ENCODE measurements at regions not wholly inside any gene's neighbourhood (a gene's known extent, or its start where the extent isn't known, plus 50 kb on each side); places are given as distances from the start of the nearest gene placed in this dataset.
"Not testable (repeated sequence)": the region's sequence is repeated elsewhere in the genome, so short reads cannot be mapped to it uniquely, and the experiment has no call there.

DNA sequence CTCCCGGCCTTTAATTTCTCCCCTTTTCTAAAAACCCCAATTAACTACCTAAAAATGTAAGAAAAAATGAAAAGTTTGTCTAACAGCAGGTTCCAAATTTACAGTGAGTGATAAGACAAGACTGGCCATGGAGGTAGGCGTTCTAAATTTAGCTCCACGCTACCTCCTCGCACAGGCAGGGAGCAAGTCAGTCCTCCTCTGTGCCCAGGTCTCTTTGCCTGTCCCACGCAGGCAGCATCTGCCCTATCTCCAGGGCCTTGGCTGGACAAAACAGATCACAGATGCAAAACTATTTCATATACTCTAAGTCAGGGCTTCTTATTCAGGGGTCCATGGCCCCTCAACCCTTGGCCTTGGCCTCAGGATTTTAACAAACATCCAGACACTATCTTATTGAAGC is 98.0 kb upstream of the JARID2 start:
- H3K9me3 ChIP-seq (ENCODE audit: control insufficient read depth, insufficient read depth, low read length), result no peaks in the 10 kb centered on the region
- H3K36me3 ChIP-seq (ENCODE audit: control insufficient read depth, insufficient read depth, low read length), result no peaks in the 10 kb centered on the region
- H3K4me1 ChIP-seq (ENCODE audit: control insufficient read depth, insufficient read depth, low read length), result peaks cover 5% of the 10 kb centered on the region
- H3K27me3 ChIP-seq (ENCODE audit: control insufficient read depth, insufficient read depth, low read length), result no peaks in the 10 kb centered on the region
- H3K27ac ChIP-seq (ENCODE audit: low read depth, low read length), result no peak overlapping the region
- DNase-seq (ENCODE audit: low read depth in 4 of 6, low spot score in 6 of 6), result no peak
- no peak overlapping the region for H3K4me3 ChIP-seq (ENCODE audit: low read depth, low read length)
- WGBS (ENCODE audit: insufficient coverage), result 98% methylated on average over 4 of the region's 5 CpGs

DNA sequence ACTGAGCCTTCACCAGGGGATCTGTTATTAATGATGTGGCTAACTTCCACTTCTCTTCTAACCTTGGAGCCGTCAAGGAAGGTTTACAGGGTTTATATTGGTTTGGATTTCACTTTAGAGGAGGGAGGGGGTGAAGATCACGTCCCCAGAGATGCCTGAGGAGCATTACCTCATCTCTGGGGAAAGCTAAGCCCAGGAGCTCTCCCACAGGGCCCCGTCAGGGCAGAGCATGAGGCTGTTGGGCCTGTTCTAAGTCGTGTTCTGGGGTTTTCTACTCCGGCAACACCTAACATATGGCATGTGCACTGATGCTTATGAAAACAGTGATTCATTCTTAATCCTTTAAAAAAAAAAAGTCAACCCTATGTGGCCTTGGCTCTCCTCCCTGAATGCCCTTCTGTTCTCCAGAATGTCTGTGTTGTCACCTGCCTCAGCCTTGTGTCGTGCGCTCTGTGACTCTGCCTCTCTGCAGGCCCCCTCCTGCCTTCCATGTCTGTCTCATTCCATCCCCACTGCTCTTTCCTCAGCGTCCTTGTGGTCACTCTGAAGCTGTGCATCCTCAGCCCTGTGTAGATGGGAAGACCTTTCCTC is 97.4 kb upstream of the JARID2 start:
- 33% methylated on average over 7 of the region's 8 CpGs for WGBS (ENCODE audit: insufficient coverage)
- no peaks in the 10 kb centered on the region for H3K9me3 ChIP-seq (ENCODE audit: control insufficient read depth, insufficient read depth, low read length)
- peaks cover 5% of the 10 kb centered on the region for H3K4me1 ChIP-seq (ENCODE audit: control insufficient read depth, insufficient read depth, low read length)
- H3K4me3 ChIP-seq (ENCODE audit: low read depth, low read length), result no peak overlapping the region
- H3K27me3 ChIP-seq (ENCODE audit: control insufficient read depth, insufficient read depth, low read length), result no peaks in the 10 kb centered on the region
- no peak overlapping the region for H3K27ac ChIP-seq (ENCODE audit: low read depth, low read length)
- peak in 1 of 6 donors; percentile 77 for DNase-seq (ENCODE audit: low read depth in 4 of 6, low spot score in 6 of 6)
- no peaks in the 10 kb centered on the region for H3K36me3 ChIP-seq (ENCODE audit: control insufficient read depth, insufficient read depth, low read length)

DNA sequence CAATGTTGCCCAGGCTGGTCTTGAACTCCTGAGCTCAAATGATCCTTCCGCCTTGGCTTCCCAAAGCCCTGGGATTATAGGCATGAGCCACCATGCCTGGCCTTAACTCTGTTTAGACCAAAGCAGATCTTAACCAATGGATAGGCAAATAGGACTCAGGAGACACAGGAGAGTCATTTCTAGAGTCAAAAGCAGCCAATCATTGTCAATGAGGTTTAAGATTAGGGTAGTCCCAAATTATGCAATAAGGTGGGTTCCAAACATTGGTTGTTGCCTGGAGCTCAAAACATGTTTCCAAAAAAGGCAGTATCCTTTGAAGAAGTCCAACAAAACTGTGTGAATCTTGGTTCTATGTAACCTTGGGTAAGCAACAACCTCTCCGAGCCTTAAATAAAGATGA is 95.7 kb upstream of the JARID2 start:
- Histone ChIP-seq H3K36me3 (ENCODE audit: control insufficient read depth, insufficient read depth, low read length) (no peaks in the 10 kb centered on the region), H3K4me1 (ENCODE audit: control insufficient read depth, insufficient read depth, low read length) (peaks cover 5% of the 10 kb centered on the region), H3K4me3 (ENCODE audit: low read depth, low read length) (no peak overlapping the region), H3K9me3 (ENCODE audit: control insufficient read depth, insufficient read depth, low read length) (no peaks in the 10 kb centered on the region), H3K27me3 (ENCODE audit: control insufficient read depth, insufficient read depth, low read length) (no peaks in the 10 kb centered on the region), H3K27ac (ENCODE audit: low read depth, low read length) (no peak overlapping the region)
- DNase-seq (ENCODE audit: low read depth in 4 of 6, low spot score in 6 of 6), result no peak
- 100% methylated on average over 1 of the region's 2 CpGs for WGBS (ENCODE audit: insufficient coverage)

- 89% methylated on average over 2 of the region's 2 CpGs for WGBS (ENCODE audit: insufficient coverage)
- no peaks in the 10 kb centered on the region for H3K36me3 ChIP-seq (ENCODE audit: control insufficient read depth, insufficient read depth, low read length)
- no peaks in the 10 kb centered on the region for H3K27me3 ChIP-seq (ENCODE audit: control insufficient read depth, insufficient read depth, low read length)
- no peak overlapping the region for H3K4me3 ChIP-seq (ENCODE audit: low read depth, low read length)
- no peaks in the 10 kb centered on the region for H3K9me3 ChIP-seq (ENCODE audit: control insufficient read depth, insufficient read depth, low read length)
- DNase-seq (ENCODE audit: low read depth in 4 of 6, low spot score in 6 of 6), result no peak
- H3K4me1 ChIP-seq (ENCODE audit: control insufficient read depth, insufficient read depth, low read length), result peaks cover 5% of the 10 kb centered on the region
- H3K27ac ChIP-seq (ENCODE audit: low read depth, low read length), result no peak overlapping the region
Measured at GRCh38 chr6:15152700-15153099, 93.2 kb upstream of the JARID2 start.

GRCh38 chr6:15153191-15153590 is 92.7 kb upstream of the JARID2 start:
- Histone ChIP-seq H3K36me3 (ENCODE audit: control insufficient read depth, insufficient read depth, low read length) (no peaks in the 10 kb centered on the region), H3K4me3 (ENCODE audit: low read depth, low read length) (no peak overlapping the region), H3K9me3 (ENCODE audit: control insufficient read depth, insufficient read depth, low read length) (no peaks in the 10 kb centered on the region), H3K27me3 (ENCODE audit: control insufficient read depth, insufficient read depth, low read length) (no peaks in the 10 kb centered on the region), H3K4me1 (ENCODE audit: control insufficient read depth, insufficient read depth, low read length) (peaks cover 5% of the 10 kb centered on the region), H3K27ac (ENCODE audit: low read depth, low read length) (no peak overlapping the region)
- DNase-seq (ENCODE audit: low read depth in 4 of 6, low spot score in 6 of 6), result no peak
- 96% methylated on average over 4 of the region's 7 CpGs for WGBS (ENCODE audit: insufficient coverage)

DNA sequence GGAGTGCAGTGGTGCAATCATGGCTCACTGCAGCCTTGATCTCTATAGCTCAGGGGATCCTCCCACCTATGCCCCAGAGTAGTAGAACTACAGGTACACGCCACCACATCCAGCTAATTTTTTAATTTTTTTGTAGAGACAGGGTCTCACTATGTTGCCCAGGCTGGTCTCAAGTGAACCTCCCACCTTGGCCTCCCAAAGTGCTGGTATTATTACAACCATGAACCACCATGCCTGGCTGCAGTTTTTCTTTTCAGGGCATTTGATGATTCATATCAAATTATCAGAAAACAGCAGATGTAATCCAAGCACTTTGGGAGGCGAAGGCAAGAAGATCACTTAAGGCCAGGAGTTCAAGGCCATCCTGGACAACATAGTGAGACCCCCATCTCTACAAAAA is 88.4 kb upstream of the JARID2 start:
- no peak for DNase-seq (ENCODE audit: low read depth in 4 of 6, low spot score in 6 of 6)
- Histone ChIP-seq H3K4me1 (ENCODE audit: control insufficient read depth, insufficient read depth, low read length) (no peaks in the 10 kb centered on the region), H3K4me3 (ENCODE audit: low read depth, low read length) (no peak overlapping the region), H3K9me3 (ENCODE audit: control insufficient read depth, insufficient read depth, low read length) (no peaks in the 10 kb centered on the region), H3K36me3 (ENCODE audit: control insufficient read depth, insufficient read depth, low read length) (no peaks in the 10 kb centered on the region), H3K27ac (ENCODE audit: low read depth, low read length) (no peak overlapping the region), H3K27me3 (ENCODE audit: control insufficient read depth, insufficient read depth, low read length) (no peaks in the 10 kb centered on the region)
- no CpG with 5 or more reads among the region's 2 CpGs for WGBS (ENCODE audit: insufficient coverage)

- Histone ChIP-seq H3K27ac (ENCODE audit: low read depth, low read length) (no peak overlapping the region), H3K4me3 (ENCODE audit: low read depth, low read length) (no peak overlapping the region), H3K9me3 (ENCODE audit: control insufficient read depth, insufficient read depth, low read length) (no peaks in the 10 kb centered on the region), H3K4me1 (ENCODE audit: control insufficient read depth, insufficient read depth, low read length) (no peaks in the 10 kb centered on the region), H3K27me3 (ENCODE audit: control insufficient read depth, insufficient read depth, low read length) (no peaks in the 10 kb centered on the region), H3K36me3 (ENCODE audit: control insufficient read depth, insufficient read depth, low read length) (no peaks in the 10 kb centered on the region)
- WGBS (ENCODE audit: insufficient coverage), result 98% methylated on average over 6 of the region's 10 CpGs
- DNase-seq (ENCODE audit: low read depth in 4 of 6, low spot score in 6 of 6), result no peak
Measured at GRCh38 chr6:15158821-15159619, 86.8 kb upstream of the JARID2 start.

DNA sequence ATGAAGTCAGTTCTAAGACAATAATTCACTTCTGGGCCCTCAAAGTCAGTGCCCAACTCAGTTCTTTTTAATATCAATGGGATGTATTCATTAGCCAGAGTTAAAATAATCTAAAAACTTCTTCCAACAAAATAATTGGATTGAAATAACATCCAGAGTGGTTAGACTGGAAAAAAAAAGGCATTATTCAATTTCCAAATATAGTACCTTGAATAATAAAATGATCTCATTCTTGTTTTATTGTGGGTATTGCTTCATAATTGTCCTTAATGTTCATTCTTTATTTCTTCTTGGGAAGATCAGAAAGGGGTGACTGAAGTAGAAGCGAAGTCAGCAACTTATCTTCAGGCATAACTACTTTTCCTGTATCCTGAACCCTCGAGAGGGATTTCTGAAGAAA is 85.1 kb upstream of the JARID2 start:
- no peaks in the 10 kb centered on the region for H3K9me3 ChIP-seq (ENCODE audit: control insufficient read depth, insufficient read depth, low read length)
- no peak overlapping the region for H3K4me3 ChIP-seq (ENCODE audit: low read depth, low read length)
- no CpG with 5 or more reads among the region's 2 CpGs for WGBS (ENCODE audit: insufficient coverage)
- DNase-seq (ENCODE audit: low read depth in 4 of 6, low spot score in 6 of 6), result no peak
- no peaks in the 10 kb centered on the region for H3K27me3 ChIP-seq (ENCODE audit: control insufficient read depth, insufficient read depth, low read length)
- no peak overlapping the region for H3K27ac ChIP-seq (ENCODE audit: low read depth, low read length)
- H3K36me3 ChIP-seq (ENCODE audit: control insufficient read depth, insufficient read depth, low read length), result no peaks in the 10 kb centered on the region
- H3K4me1 ChIP-seq (ENCODE audit: control insufficient read depth, insufficient read depth, low read length), result no peaks in the 10 kb centered on the region

DNA sequence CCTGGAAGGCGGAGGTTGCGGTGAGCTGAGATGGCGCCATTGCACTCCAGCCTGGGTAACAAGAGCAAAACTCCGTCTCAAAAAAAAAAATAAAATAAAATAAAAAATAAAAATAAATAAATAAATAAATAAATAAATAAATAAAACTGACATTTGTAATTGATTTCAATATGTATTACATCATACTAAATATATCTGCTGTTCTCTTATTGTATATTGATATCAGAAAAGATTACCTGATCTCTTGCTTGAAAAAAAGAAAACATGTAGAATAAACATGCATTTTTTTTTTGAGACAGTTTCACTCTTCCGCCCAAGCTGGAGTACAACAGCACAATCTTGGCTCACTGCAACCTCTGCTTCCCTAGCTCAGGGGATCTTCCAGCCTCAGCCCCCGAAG is 81.0 kb upstream of the JARID2 start:
- H3K4me3 ChIP-seq (ENCODE audit: low read depth, low read length); H3K36me3 ChIP-seq (ENCODE audit: control insufficient read depth, insufficient read depth, low read length); H3K4me1 ChIP-seq (ENCODE audit: control insufficient read depth, insufficient read depth, low read length); H3K9me3 ChIP-seq (ENCODE audit: control insufficient read depth, insufficient read depth, low read length); DNase-seq (ENCODE audit: low read depth in 4 of 6, low spot score in 6 of 6); H3K27ac ChIP-seq (ENCODE audit: low read depth, low read length); H3K27me3 ChIP-seq (ENCODE audit: control insufficient read depth, insufficient read depth, low read length): not testable (repeated sequence)
- 100% methylated on average over 1 of the region's 6 CpGs for whole genome bisulfite sequencing (ENCODE audit: insufficient coverage)

DNA sequence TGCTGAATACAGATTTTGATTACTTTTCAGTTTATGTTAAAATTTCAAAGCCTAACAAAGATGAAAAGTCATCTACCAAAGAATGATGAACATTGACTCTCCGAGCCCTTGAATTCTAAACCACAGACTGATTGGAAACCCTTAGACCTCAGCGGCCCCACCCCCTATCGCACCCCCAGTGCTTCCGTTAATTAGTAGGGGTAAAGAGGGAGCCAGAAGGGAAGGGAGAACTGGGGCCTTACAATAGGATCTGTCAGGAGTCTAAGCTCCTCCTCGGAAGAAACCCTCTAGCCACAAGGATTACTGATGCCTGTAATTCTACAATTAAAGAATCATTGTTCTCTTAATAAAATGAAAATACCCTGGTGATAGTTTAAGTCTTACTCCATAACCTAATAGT is 79.7 kb upstream of the JARID2 start:
- no peak for DNase-seq (ENCODE audit: low read depth in 4 of 6, low spot score in 6 of 6)
- H3K4me1 ChIP-seq (ENCODE audit: control insufficient read depth, insufficient read depth, low read length), result peaks cover 7% of the 10 kb centered on the region
- no peaks in the 10 kb centered on the region for H3K27me3 ChIP-seq (ENCODE audit: control insufficient read depth, insufficient read depth, low read length)
- no peaks in the 10 kb centered on the region for H3K36me3 ChIP-seq (ENCODE audit: control insufficient read depth, insufficient read depth, low read length)
- H3K9me3 ChIP-seq (ENCODE audit: control insufficient read depth, insufficient read depth, low read length), result no peaks in the 10 kb centered on the region
- no peak overlapping the region for H3K4me3 ChIP-seq (ENCODE audit: low read depth, low read length)
- no peak overlapping the region for H3K27ac ChIP-seq (ENCODE audit: low read depth, low read length)
- no CpG with 5 or more reads among the region's 5 CpGs for WGBS (ENCODE audit: insufficient coverage)
